Fibroblast of skin of right quadriceps (primary cell): ENCODE measurements at regions not wholly inside any gene's neighbourhood (a gene's known extent, or its start where the extent isn't known, plus 50 kb on each side); places are given as distances from the start of the nearest gene placed in this dataset.

ENCODE experiments used
- DNase-seq: peaks from one replicate; pipeline ENCODE4 v3.0.0-alpha.2; 2013

DNA sequence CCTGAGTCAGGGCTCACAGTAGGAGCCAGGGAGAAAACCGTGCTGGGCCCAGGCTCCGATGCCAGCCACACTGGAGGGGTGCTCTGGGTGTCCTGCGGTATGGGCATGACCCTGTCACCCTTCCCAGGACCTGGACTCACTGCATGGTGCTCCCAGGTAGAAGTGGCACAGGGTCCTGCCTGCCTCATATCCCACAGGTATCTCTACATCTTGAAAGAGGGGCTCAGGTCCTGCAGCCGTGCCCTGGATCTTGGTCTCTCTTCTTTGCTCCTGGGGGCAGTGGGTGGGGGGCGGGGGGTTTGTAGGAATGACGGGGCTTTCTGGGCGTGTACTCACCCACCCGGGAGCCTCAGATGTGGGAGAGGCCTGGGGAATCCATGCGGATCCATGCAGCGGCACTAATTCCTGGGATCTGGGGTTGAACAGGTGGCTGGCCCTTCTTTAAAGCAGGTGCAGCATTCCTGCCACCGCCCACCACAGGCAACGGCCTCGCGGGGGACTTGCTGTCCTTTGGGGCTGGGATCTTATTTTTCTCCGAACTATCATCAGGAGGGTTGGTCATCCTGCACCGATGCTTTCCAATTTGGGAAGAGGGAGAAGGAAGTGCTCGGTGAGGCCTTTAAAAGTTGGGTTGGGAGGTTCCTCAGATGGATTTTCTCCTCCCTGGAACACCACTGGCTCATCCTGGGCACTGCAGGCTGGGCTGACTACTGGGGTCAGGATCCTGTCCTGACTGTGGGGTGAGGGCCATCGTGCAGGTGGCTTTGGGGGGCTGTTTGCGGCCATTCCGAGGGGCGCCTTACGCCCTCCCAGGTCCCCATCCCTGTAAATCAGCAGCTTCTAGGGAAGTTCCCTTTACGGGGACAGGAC lies 886.4 kb downstream of the BRD1 start:
- DNase-seq: no peak

- no peak for DNase-seq
These were observed 887.2 kb downstream of the BRD1 start for GRCh38 chr22:48940266-48941032.

GRCh38 chr22:48939441-48940265 lies 888.0 kb downstream of the BRD1 start:
- DNase-seq: no peak

DNA sequence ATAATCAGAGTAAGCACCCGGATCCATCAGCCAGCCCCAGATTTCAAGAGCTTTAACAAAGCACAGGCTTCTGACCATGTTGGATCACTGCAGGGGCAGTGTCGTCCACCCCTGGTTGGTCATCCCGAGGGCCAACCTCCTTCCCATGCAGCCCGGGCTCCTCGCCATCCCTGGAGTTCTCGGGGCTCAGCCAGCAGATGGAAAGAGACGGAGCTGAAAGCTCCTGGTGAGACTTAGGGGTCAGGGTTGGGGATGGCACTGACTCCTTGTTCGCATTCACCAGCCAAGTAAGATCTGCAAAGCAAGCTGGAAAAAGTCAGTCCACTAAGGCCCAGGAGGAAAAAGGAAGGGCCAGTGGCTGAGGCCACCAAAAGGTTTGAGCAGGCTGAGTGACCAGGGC lies 888.9 kb downstream of the BRD1 start:
- DNase-seq: no peak

DNA sequence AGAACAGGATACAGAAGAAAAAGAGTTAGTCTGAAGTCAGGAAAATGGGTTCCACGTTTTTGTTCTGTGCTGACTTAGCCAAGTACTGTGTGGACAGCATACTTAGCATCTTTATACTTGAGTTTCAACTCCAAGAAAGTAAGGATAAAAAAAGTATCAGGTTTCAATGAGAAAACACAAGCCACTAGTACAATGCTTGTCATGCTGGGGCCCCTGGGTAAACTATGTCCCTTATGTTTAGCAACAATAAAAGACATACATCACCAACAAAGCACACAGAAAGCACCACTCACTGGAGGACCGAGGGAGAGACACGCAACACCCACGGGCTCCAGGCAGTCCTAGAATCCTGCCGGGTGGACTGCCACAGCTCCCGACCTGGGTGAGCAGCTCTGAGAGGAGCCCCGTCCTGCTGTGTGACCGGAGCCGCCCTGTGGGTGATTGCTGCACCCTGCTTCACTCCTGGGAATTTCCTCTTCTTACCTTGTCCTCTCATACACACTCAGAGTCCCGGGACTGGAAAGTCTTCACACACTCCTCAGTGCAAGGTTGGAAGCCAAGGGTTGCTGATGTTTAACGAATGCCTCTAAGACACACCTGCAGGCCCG lies 890.5 kb downstream of the BRD1 start:
- no peak for DNase-seq

- DNase-seq: no peak
These were observed 891.3 kb downstream of the BRD1 start for GRCh38 chr22:48936391-48936790.

- no peak for DNase-seq
These were observed 893.2 kb downstream of the BRD1 start for GRCh38 chr22:48934446-48934845.

DNA sequence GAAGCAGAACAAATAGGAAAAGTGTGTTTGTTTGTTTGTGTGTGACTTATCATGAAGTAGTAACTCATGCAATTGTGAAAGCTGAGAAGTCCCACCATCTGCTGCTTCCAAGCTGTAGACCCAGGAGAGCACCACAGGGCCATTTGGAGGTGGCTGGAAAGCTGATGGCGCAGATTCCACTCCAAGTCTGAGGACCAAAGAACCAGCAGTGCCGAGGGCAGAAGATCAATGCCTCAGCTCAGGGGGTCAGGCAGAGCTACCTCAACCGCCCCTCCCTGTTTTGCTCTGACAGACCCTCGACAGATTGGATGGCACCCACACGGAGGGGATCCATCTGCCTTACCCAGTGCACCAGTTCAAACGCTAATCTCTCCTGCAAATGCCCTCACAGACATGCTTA lies 896.2 kb downstream of the BRD1 start:
- no peak for DNase-seq

GRCh38 chr22:48929276-48929790 lies 898.3 kb downstream of the BRD1 start:
- no peak for DNase-seq

DNA sequence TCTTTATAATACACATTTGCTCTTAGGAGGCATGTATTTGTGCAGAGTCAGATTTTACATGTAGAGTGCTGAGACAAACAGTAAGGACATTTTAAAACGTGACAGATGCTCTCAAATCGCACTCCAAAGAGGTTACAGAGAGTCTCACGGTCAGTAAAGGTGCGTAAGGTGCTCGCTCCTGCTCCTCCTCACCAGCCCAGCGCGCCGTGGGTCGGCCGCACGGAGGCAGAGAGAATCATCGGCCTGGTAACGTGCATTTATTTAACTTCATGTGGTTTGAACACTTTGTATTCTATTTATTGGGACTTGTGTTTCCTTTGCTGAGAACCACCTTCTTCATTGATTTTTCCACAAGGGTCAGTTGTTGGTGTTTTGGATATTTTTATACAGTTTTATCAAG lies 900.1 kb downstream of the BRD1 start:
- DNase-seq: no peak

DNA sequence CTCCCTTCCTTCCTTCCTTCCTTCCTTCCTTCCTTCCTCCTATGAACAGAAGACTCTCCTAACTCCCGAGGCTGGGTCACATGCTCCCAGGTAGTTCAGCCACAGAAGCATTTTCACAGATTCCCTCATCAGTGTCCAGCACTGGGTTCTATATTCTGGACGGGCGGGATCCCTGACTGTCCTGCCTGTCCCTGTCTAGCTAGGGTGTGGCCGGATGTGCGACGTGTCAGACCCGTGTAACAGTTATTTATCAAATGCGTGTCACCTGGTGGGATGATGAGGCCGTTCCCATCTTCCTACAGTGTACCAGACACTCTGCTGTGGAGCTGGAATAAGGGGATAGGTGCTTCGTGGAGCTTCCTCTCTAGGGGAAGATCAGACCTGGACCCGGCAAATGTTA lies 901.0 kb downstream of the BRD1 start:
- DNase-seq: no peak

- no peak for DNase-seq
These were observed 901.5 kb downstream of the BRD1 start for GRCh38 chr22:48926136-48926535.

DNA sequence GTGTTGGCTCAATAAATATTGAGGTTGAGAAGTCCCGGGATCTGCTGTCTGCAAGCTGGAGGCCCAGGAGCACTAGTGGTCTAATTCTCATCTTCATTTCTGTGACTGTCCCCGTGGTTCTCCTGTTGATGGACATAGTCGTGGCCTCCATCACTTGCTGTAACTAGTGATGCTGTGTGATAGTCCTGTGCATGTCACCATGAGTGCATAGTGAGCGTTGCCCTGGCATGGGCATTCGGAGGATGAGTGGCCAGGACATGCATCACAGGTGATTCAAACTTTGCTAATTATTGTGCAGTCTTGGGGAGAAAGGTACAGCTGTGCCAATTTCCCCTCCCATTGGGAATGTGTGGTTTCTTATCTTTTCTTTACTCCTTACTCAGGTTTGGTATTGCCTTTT lies 902.2 kb downstream of the BRD1 start:
- no peak for DNase-seq

- DNase-seq: no peak
These were observed 903.7 kb downstream of the BRD1 start for GRCh38 chr22:48923996-48924395.

GRCh38 chr22:48923165-48923865 lies 904.4 kb downstream of the BRD1 start:
- DNase-seq: no peak

GRCh38 chr22:48921411-48921903 lies 906.2 kb downstream of the BRD1 start:
- DNase-seq: no peak

- no peak for DNase-seq
These were observed 906.9 kb downstream of the BRD1 start for GRCh38 chr22:48920776-48921241.

DNA sequence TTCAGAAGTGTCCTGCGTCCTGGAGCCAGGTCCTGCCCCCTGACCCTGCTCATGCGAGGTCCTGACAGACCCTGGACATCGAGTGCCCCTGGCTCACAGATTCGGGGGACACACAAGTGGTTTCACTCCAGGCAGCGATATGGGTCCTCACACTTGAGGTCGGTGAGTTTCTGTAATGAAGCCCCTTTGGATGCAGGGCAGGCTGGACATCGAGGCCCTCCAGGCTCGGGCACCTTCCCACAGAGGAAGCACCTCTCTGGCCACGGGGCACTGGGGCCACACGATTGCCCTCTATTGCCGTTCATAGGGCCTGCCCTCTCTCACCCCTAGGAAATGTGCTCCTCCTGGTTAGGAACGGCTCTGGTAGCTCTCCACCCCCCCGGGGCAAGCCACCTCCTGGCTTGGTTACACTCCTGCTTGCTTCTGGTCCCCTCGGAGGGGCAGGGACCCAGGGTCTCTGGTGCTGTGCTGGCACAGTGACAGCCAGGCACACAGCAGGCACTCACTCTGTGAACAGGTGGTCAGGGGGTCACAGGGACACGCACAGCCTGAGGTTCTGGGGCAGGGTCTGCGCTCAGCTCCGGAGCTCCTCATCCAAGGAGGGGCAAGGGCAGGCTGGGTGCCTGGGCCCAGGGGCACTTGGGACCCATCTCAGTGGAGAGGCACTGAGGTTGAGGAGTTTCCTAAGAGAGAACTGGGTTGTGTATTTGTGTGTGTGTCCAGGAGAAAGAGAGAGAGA lies 907.7 kb downstream of the BRD1 start:
- DNase-seq: no peak

DNA sequence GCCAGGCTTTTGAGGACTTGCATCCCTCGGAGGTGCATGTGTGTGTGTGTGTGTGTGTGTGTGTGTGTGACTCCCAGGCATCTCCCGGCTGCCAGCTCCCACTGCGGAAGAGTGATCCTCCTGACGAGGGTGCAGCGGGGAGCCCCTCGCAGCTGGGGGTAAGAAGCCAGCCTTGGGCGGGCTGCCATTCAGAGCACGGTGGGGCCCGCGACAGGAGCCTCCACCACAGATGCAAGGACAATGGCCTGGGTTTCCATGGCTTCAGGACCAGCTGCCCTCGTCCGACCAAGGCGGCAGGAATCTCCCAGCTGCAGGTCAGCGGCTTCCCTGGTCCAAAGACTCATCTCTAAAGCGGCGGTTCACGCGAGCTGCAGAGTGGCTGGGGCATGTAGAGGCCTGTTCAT lies 908.5 kb downstream of the BRD1 start:
- no peak for DNase-seq

DNA sequence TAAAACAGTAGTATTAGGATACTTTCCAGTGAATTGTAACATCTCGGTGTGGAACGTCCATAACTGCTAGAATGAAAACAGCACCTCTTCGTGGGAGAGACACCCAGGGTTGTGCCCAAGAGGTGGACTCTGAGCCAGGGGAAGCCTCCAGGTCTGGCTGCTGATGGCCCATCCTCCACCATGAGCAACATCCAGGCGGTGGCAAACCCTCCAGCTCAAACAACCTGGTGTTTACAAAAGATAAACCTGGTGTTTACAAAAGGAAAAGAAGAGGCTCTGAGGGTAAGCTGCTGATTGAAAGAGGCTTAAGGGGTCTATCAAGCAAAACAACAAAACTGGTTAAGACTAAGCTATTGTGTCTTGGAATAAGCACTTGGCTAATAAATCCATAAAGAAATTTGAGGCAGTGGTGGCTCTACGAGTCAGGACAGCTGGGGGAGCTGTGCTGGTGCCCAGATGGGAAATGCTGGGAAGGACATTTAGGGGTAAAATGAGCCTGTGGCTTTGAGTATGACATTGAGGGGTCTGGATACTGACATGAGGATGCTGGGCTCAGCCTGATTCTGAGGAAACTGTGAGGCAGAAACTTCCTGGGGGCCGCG lies 909.0 kb downstream of the BRD1 start:
- DNase-seq: no peak
